ENCODE measurements at regions not wholly inside any gene's neighbourhood (a gene's known extent, or its start where the extent isn't known, plus 50 kb on each side); places are given as distances from the start of the nearest gene placed in this dataset.

GRCh38 chr7:25967278-25968204 is 184.5 kb upstream of the NFE2L3 start:
- TF ChIP-seq POLR2AphosphoS5 (IDR thresholded peaks at IDR 0.05; ENCODE audit: low read depth, low read length) (no peak), POLR2A (IDR thresholded peaks at IDR 0.05; ENCODE audit: low read depth, low read length) (no peak; the same call in 1 of the 2 replicates), TAF1 (IDR thresholded peaks at IDR 0.05; ENCODE audit: borderline replicate concordance, low read depth, low read length) (no peak)
